Sigmoid colon (tissue), 4 donors: ENCODE measurements at regions not wholly inside any gene's neighbourhood (a gene's known extent, or its start where the extent isn't known, plus 50 kb on each side); places are given as distances from the start of the nearest gene placed in this dataset.

ENCODE experiments used
- POLR2A ChIP-seq, 2 donors: fragments of 450-650 bp; IDR thresholded peaks; one replicate each; pipeline ENCODE4 v1.6.1; 2016; ENCODE audit warnings: antibody characterized with exemption in 2 of 2, mild to moderate bottlenecking in 2 of 2, moderate library complexity in 2 of 2
- POLR2AphosphoS5 ChIP-seq, 4 donors: sonication (generic); formaldehyde crosslinking; IDR thresholded peaks; one replicate each; pipeline ENCODE4 v1.6.1; 2017; ENCODE audit warnings: antibody characterized with exemption in 4 of 4
- TF ChIP-seq, protein P1 (sequence below), 4 experiments: fragments of 450-650 bp in 3 of 4; fragments of 200-600 bp in 1 of 4; IDR thresholded peaks; one replicate each; pipeline ENCODE4 v1.5.1; 2016 to 2019; ENCODE audit warnings: antibody characterized with exemption in 4 of 4, mild to moderate bottlenecking in 3 of 4, moderate library complexity in 2 of 4

GRCh38 chr3:148453781-148454191 lies 243.9 kb upstream of the AGTR1 start:
- TF ChIP-seq POLR2A (IDR thresholded peaks at IDR 0.05): no peak
- TF ChIP-seq, protein P1, sequence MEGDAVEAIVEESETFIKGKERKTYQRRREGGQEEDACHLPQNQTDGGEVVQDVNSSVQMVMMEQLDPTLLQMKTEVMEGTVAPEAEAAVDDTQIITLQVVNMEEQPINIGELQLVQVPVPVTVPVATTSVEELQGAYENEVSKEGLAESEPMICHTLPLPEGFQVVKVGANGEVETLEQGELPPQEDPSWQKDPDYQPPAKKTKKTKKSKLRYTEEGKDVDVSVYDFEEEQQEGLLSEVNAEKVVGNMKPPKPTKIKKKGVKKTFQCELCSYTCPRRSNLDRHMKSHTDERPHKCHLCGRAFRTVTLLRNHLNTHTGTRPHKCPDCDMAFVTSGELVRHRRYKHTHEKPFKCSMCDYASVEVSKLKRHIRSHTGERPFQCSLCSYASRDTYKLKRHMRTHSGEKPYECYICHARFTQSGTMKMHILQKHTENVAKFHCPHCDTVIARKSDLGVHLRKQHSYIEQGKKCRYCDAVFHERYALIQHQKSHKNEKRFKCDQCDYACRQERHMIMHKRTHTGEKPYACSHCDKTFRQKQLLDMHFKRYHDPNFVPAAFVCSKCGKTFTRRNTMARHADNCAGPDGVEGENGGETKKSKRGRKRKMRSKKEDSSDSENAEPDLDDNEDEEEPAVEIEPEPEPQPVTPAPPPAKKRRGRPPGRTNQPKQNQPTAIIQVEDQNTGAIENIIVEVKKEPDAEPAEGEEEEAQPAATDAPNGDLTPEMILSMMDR (IDR thresholded peaks at IDR 0.05): no peak
- TF ChIP-seq POLR2AphosphoS5 (IDR thresholded peaks at IDR 0.05): no peak
